ENCODE measurements at regions not wholly inside any gene's neighbourhood (a gene's known extent, or its start where the extent isn't known, plus 50 kb on each side); places are given as distances from the start of the nearest gene placed in this dataset.

GRCh38 chr4:53866055-53866454 lies 198.3 kb downstream of the CHIC2 start:
- TF ChIP-seq NR0B2 (CRISPR knock-in tag; IDR thresholded peaks at IDR 0.05): no peak
- no peak for TF ChIP-seq CTCF (CRISPR knock-in tag; IDR thresholded peaks at IDR 0.05)
- no peak for TF ChIP-seq AGO1 (IDR thresholded peaks at IDR 0.05; ENCODE audit: low read depth, low read length, poor library complexity, severe bottlenecking)
